NCI-H446 (cell line): ENCODE measurements at regions not wholly inside any gene's neighbourhood (a gene's known extent, or its start where the extent isn't known, plus 50 kb on each side); places are given as distances from the start of the nearest gene placed in this dataset.
"Not testable (repeated sequence)": the region's sequence is repeated elsewhere in the genome, so short reads cannot be mapped to it uniquely, and the experiment has no call there.

ENCODE experiments used
- DNase-seq, 2 experiments: peaks; one replicate each; lab custom pipeline; 2025; lab: John Stamatoyannopoulos, UW

GRCh38 chr3:102686792-102687191 lies 252.0 kb downstream of the ZPLD1 start:
- no peak for DNase-seq

- DNase-seq, result no peak
Observed at GRCh38 chr3:102687851-102688555, 253.2 kb downstream of the ZPLD1 start.

DNA sequence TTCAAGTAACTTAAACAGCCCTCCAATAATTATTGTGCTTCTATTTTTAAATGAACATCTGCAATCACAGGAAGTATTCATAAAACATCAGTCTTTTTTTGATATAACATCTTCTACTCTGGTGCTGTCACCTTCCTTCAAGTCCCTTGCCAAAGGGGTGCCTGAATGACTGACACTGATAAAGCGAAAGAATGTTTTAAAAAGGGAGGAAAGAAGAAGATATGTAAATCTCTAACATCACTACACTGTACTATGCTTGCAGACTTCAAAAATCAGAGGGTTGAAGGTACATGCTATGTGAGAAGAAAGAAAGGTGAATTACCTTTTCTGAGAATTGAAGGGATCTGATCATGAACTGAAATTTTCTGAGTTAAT lies 253.7 kb downstream of the ZPLD1 start:
- no peak for DNase-seq

- no peak for DNase-seq
Observed at GRCh38 chr3:102691507-102691906, 256.7 kb downstream of the ZPLD1 start.

DNA sequence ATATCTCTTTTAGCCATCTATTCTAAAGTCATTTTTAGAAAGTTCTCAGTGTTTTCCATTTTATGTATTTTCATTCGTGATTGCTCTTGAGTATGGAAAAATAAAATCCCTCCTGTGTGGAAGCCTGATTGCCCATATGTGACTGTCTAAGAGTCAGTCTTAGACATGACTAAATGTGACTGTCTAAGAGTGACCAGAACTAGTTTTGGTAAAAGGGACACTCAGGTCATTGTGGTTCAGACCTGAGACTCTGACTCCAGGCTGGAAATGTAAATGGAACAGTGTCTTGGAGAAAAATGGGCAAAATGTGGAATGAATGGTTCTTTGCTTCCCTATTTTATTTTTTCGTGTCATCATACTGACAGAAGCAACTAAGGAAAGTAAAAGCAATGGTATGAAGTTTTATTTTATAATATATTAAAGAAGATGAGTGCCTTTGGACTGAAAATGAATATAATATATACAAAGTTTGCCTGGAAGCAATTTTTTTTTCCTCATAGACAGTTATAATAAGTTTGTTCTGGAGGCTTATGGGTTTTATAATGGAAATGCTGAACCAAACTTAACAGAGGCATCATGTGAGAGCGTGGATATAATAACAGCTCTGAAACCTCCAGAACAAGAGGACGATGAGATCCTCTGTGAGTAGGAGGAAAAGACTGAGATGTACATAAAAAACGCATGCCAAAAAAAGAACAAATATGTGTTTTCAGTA lies 264.4 kb downstream of the ZPLD1 start:
- DNase-seq, result no peak

DNA sequence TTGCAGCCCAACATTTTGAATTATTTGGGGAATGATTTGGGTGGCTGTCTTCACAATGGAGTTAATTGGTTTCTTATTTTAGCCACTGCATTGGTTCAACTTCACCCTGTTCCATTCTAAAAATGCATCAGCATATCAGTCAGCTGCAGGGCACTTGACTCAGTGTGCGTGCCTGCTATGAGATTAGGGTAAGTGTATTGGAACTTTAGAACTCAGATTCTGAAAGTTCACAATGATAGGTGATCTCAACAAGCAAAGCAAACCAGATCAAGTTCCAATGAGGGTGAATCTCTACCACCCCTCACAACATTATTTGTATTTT lies 265.0 kb downstream of the ZPLD1 start:
- no peak for DNase-seq

DNA sequence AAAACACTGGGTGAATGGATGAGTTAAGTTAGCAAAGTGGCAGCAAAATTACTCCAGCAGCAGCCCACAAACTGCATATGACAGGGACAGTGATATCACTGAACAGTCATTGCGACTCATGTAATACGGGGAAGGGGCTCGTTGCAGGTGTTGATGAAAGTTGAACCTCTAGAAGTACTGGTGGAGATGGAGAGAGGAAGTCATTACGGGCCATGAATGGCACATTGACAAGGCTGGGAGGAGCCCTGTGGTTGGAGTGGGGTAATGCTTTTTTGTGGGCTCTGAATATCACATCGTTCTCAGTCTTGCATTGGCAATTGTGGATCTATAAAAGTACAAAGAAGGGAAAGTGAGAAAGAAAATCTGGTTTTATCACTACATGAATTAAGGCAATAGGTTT lies 278.1 kb downstream of the ZPLD1 start:
- DNase-seq, result no peak

DNA sequence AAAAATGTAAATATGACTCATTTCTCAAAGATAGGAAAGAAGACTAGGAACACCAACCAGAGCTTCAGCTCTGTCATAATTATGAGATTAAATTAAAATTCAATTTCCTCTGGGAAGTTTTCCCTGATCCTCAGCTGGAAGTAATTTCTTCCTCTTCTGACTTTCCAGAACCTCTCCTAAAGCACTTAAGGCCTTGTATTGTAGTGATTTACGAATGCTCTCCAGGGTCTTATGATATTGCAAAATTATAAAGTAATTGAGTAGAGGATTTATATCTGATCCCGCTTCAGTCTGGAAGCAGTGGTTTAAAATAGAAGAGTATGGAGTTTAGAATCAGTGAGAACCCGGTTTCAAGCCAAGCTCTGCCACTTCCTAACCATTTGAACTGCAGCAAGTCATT lies 279.8 kb downstream of the ZPLD1 start:
- DNase-seq, result no peak

DNA sequence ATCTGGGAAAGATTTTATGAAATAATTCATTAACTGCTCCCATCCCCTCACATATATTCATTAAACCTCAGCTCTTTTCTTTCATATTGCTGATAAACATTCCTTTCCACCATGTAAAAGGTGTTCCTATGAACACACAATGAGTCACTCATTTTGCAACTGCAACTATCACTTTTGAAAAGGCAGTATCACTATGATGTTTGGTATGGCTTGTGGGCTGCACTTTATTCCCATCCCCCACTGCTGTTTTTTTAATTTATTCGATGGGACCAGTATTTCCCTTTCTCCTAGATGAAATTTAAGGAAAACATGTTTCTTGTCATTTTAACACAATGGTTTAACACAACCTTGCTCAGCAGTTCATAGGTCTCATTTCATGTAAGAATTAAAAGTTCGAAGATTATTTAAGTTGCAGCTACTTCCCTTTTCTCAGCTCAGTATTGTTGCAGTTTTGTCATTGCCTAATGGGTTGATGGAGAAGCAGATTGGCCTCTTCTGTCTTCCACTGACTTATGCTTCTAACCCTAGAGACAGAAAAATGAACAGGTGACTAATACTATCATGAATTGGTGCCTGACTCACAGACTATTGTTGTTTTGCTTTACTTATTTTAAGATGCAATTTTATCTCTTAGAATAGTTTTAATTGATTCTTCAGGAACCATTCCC lies 280.3 kb downstream of the ZPLD1 start:
- DNase-seq, result no peak

DNA sequence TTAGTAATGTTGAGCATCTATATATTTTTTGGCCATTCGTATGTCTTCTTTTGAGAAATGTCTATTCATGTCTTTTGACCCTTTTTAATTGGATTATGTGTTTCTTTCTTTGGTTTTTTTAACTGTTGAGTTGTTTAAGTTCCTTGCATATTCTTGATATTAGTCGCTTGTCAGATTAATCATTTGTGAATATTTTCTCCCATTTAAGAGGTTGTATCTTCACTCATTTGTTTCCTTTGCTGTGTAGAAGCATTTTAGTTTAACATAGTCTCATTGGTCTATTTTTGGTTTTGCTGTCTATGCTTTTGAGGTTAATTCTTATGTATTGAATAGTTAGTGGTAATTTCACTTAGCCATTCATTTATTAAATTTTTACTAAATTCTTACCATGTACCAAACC lies 283.8 kb downstream of the ZPLD1 start:
- DNase-seq, result no peak

DNA sequence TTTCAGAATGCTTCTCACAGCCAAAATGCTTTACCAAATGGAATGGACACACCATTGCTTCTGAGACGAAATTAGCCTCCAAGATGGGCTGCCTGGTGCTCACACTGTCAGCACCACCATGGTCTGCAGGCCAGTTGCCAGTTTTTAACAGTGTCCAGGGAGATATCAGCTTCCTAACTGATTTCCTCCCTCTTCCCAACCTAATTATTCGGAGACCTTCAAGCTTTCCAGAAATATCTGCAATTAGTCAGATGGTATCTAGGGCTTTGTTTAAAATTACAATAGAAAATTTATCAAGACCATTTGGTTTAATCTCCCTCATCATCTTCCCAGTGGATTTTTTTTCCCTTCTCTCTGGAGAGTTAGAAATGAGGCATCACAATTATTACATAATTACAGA lies 287.5 kb downstream of the ZPLD1 start:
- no peak for DNase-seq

- no peak for DNase-seq
Observed at GRCh38 chr3:102727340-102727739, 292.5 kb downstream of the ZPLD1 start.

DNA sequence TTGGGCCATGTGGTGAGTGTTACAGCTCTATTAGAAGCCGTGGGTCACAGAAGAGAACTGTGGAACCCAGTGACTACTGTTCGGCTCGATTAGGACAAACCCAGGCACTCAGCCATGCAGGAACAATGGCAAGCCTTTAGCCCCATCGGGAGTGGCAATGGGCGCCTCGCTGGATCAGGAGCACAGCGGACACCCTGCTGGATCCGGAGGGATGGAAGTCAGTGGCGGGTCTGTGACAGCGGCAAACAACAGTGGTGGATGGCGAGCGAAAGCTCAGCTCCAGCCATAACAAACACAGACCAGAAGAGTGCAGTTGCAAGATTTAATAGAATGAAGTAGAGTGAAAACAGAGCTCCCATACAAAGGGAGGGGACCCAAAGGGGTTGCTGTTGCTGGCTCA lies 297.8 kb downstream of the ZPLD1 start:
- not testable (repeated sequence) for DNase-seq

DNA sequence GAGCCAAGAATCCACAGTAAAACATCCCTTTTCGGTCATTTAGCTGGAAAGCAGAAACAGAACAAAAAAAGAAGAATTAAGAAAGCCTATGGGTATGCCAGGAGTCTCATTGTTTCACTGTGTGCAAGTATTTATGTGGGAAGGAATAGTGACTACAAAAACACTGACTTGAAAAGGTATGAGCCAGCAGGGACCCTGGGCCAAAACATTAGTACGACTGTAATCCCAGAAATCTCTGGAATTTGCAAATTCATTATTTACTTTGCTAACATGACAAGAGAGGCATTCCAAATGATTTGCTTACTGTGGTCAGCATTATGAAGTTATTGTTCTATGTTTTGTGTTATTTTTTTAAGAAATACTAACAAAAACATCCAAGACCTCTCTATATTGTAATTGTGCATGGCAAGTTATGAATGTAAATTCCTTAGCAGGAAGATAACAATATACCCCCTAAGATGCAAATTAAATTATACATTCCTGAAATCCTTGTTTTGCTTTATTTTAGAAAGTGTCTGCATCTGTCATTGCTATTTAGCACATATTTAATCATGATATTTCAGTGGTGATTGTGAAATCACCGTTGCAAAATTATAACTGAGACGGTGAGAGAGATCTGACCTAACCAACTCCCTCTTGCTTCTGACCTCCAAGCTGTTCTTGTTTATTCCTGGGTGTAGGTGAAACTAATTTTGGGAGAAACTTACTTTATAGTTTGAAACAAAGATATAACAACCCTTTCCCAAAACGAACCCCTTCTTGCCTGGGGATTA lies 299.2 kb downstream of the ZPLD1 start:
- DNase-seq, result no peak

GRCh38 chr3:102735311-102735710 lies 300.5 kb downstream of the ZPLD1 start:
- DNase-seq, result no peak

- no peak for DNase-seq
Observed at GRCh38 chr3:102736288-102736974, 301.6 kb downstream of the ZPLD1 start.

- DNase-seq, result no peak
Observed at GRCh38 chr3:102736975-102737304, 302.1 kb downstream of the ZPLD1 start.

DNA sequence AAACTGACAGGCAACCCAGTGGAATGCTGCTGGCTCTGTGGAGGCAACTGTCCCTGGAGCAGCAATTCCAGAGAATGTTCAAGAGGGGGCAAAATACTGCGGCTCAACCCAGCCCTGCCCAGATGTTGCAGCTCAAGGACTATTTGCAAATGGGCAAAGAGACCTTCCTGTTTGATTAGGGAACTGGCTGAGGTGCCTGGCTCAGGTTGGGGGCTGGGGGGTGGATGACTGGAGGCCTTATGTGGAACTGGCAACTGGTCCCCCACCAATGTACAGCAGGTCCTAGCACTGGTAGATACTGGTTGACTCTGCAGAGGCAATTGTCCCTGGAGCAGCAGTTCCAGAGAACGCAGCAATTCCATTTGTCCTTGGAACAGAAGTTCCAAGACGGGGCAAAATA lies 302.5 kb downstream of the ZPLD1 start:
- DNase-seq, result no peak

GRCh38 chr3:102741105-102741504 lies 306.3 kb downstream of the ZPLD1 start:
- DNase-seq, result no peak

DNA sequence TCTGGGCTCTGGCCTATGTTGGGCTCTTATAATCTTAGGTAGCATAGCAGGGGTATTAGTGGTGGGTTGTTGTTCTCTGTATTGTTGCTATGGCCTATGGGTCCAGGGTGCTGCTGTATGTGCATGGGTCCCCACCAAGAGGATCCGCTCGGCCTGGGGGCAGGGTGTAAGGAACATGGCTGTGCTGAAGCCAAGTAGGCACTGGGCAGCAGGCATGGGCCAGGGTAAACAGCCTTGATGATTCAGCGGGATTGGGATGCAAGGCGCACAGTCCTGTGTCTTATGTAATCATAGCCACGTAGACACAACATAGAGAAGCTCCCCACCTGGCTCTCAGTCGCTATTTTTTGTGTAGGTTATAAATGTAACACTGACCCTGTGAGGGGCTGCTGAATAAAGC lies 306.9 kb downstream of the ZPLD1 start:
- DNase-seq, result no peak

GRCh38 chr3:102745881-102746280 lies 311.1 kb downstream of the ZPLD1 start:
- DNase-seq, result peak in 1 of 2 experiments; percentile 41

GRCh38 chr3:102747611-102748010 lies 312.8 kb downstream of the ZPLD1 start:
- DNase-seq, result no peak
